Epithelial cell of prostate (primary cell): ENCODE measurements at regions not wholly inside any gene's neighbourhood (a gene's known extent, or its start where the extent isn't known, plus 50 kb on each side); places are given as distances from the start of the nearest gene placed in this dataset.

Experiments used
- DNase-seq: peaks from one replicate; pipeline ENCODE4 v3.0.0-alpha.2; 2011; ENCODE audit warnings: low read depth, low spot score
- H3K27ac ChIP-seq: fragments of 450-650 bp; 2 replicates; pipeline ENCODE4 v1.5.1; 2017; ENCODE audit warnings: mild to moderate bottlenecking

GRCh38 chr13:106433066-106433465 is 102.4 kb downstream of the EFNB2 start:
- DNase-seq: no peak
- peak overlapping the region; percentile 67 for H3K27ac ChIP-seq

DNA sequence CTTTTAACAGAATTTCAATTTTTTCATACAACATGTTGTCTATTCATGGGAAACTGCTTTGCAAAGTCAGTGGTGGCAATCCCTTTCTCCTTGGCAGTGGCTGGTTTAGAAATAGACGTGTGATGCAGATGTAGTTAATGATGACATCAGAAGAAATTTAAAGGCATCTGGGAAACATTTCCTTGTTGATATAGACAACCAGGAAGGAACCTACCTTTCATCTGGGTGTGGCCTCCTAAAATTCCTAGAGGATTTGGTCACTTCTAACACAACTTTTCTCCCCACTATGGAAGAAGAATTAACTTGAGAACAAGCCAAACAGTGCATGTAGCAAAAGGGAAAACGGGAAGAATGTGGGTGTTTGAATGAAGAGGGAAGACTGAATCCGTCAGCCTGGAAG is 102.8 kb downstream of the EFNB2 start:
- peak overlapping the region; percentile 67 for H3K27ac ChIP-seq
- DNase-seq: peak; percentile 39

- no peak overlapping the region for H3K27ac ChIP-seq
- DNase-seq: no peak
Observed at GRCh38 chr13:106426909-106427308, 108.6 kb downstream of the EFNB2 start.

- no peak for DNase-seq
- H3K27ac ChIP-seq: no peak overlapping the region
Observed at GRCh38 chr13:106425661-106426060, 109.8 kb downstream of the EFNB2 start.

DNA sequence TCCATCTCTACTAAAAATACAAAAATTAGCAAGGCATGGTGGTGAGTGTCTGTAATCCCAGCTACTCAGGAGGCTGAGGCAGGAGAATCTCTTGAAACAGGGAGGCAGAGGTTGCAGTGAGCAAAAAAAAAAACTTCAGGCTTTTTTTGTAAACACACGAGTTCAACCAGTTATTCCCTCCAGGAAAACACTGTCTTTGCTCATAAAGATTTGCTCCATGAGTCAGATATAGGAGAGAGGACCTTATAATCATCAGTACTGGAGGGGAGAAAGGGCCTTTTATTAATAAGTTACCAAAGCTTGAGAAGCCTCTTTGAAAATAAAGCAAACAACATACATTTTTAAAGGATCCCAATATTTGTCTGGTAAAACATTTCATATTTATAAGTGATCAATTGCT is 110.7 kb downstream of the EFNB2 start:
- no peak for DNase-seq
- H3K27ac ChIP-seq: no peak overlapping the region

GRCh38 chr13:106423530-106423929 is 111.9 kb downstream of the EFNB2 start:
- no peak for DNase-seq
- H3K27ac ChIP-seq: no peak overlapping the region

GRCh38 chr13:106418556-106418955 is 116.9 kb downstream of the EFNB2 start:
- no peak for DNase-seq
- no peak overlapping the region for H3K27ac ChIP-seq

- DNase-seq: no peak
- no peak overlapping the region for H3K27ac ChIP-seq
Observed at GRCh38 chr13:106417467-106418110, 117.9 kb downstream of the EFNB2 start.

DNA sequence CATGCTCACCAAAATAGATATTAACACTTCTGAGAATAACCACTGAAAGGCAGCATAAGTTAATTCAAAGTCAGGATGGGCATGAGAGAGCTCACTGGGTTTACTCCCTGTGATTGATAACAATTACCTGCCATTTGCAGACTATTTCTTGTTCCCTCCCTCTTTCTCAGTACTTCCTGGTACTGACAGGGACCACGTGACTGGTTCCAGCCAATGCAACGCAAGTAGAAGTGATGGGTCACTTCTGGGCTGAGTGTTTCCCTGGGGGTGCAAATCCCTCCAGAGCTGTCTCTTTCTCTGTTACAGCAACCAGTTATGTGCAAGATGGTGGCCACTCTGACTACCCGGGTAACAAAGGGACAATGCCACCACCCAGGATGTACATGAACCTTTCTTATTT is 118.8 kb downstream of the EFNB2 start:
- H3K27ac ChIP-seq: no peak overlapping the region
- DNase-seq: no peak

DNA sequence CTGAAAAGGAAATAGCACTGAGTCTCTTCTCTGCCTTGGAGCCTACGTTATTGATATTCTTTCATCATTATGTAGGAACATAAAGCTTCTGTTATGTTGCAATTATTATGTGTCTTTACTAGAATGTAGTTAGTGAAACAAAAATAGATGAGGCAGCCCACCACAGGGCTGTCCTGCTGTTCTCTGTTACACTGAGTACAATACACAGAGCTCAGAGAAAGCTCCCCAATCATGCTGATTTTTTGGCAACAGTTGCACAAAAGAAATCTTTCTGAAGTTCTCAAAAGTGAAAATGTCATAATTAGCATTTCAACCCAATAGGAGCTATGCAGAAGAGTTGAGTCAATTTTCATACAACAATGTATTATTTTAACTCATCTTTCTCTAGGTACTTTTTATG is 119.5 kb downstream of the EFNB2 start:
- DNase-seq: no peak
- H3K27ac ChIP-seq: no peak overlapping the region

- DNase-seq: no peak
- no peak overlapping the region for H3K27ac ChIP-seq
Observed at GRCh38 chr13:106415442-106415841, 120.0 kb downstream of the EFNB2 start.

DNA sequence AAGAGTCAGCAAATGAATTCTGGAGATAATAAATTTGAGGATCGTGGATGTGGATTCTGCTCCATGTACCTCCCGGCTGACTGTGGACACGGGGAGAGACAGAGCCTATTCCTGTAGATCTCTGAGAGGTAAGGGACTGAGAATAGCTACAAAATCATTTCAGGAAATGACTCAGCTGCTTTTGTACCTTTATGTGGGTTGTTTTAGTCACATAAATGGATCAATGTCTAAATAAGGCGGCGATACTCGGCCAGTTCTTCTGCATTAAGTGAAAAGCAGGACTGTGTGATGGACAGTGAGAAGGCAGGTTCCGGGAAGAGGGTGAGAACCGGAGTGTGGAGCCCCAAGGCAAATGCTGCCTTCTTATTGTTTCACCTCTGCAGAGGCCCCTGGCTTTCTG is 128.1 kb downstream of the EFNB2 start:
- DNase-seq: peak; percentile 10
- peak overlapping the region; percentile 3 for H3K27ac ChIP-seq

DNA sequence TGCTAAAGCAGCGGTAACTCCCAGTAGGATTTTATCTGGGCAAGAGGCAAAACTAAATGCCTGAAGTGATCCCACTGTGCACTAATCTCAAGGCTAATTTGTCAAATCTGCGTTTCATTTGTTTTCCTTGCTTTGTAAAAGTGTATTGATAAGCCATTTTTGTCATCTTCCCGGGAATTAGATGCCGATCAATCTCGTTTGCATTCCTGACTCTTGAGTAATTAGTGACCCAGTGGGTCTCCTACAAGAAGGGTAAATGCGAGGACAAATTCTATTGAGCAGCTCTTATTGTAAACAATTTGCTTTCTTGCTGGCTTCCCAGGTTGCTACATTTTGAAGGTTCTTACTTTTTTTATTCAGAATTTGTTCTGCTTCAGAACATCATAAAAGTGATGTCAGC is 129.7 kb downstream of the EFNB2 start:
- DNase-seq: no peak
- H3K27ac ChIP-seq: no peak overlapping the region

DNA sequence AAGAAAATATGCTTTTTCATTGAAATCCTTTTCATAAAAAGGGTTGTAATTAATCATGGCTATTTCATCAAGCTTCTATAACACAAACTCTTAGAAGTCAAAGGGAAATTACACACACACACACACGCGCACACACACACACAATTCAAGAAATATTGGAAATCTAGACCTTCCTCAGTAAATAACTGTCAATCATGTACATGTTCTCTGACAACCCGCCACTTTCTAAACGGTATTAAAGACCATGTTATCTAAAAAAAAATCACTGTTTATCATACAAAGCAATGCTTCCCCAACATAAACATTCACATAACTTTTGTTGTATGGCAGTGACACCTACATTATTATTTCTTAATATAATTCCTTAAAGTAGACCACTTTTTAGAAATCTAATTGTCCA is 132.2 kb downstream of the EFNB2 start:
- no peak for DNase-seq
- no peak overlapping the region for H3K27ac ChIP-seq

DNA sequence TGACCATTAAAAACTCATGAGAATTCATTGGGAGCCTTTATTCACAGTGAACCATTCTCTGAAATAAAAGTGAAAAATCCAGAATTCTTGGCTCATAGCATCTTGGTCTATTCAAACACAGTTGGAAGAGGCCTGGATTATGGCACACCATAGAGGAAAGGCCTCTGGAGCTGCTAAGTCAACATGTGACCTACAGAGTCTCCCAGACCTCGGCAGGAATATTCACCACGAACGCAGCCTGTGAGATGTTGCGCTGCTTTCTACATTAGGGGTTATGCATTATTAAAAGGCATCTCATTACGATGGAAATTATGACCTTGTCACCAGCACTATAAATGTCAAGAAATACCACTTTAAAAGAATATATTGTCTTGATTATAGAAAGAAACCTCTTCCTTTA is 132.6 kb downstream of the EFNB2 start:
- DNase-seq: no peak

DNA sequence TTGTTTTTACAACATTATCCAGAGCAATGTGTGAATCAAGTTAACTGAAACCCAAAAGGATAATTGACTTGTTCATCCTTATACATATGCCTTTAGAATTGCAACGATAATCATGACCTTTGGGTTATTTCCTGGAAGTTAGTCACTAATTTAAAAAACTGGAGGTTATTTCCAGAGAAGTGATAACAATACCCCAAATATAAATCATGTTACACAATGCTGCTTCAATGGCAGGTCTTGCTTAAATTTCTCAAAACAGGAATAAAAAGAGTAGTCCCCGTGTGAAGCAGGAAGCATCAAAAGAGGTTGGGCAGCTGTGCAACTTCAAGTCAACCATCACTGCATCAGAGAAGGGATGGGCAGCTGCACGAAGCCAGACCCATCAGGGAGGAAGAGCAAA is 134.4 kb downstream of the EFNB2 start:
- DNase-seq: no peak
- no peak overlapping the region for H3K27ac ChIP-seq

More for the DNA sequence above, 132.6 kb downstream of the EFNB2 start:
- H3K27ac ChIP-seq: no peak overlapping the region

DNA sequence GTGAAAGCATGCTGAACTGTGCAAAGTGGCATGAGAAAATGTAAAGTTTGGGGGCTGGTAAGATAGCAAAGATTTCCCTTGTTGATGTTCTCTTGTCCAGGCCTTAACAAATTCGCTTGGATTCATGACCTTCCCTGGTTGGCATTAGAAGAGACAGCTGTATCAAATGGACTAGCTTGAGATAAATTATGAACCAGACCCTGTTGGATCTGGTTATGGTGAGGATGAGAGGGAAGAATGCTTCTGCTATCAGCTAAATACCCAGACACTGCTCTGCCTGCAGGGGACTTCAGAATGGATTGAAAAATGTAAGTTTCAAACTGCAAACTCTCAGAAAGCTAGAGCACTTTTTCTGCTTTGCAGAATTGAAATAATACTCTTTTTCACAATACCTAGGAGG is 135.2 kb downstream of the EFNB2 start:
- no peak for DNase-seq
- H3K27ac ChIP-seq: no peak overlapping the region

GRCh38 chr13:106398289-106398688 is 137.2 kb downstream of the EFNB2 start:
- no peak for DNase-seq
- no peak overlapping the region for H3K27ac ChIP-seq

GRCh38 chr13:106393776-106394175 is 141.7 kb downstream of the EFNB2 start:
- H3K27ac ChIP-seq: peak overlapping the region; percentile 16
- DNase-seq: peak; percentile 84

GRCh38 chr13:106391681-106392080 is 143.8 kb downstream of the EFNB2 start:
- no peak for DNase-seq
- no peak overlapping the region for H3K27ac ChIP-seq

DNA sequence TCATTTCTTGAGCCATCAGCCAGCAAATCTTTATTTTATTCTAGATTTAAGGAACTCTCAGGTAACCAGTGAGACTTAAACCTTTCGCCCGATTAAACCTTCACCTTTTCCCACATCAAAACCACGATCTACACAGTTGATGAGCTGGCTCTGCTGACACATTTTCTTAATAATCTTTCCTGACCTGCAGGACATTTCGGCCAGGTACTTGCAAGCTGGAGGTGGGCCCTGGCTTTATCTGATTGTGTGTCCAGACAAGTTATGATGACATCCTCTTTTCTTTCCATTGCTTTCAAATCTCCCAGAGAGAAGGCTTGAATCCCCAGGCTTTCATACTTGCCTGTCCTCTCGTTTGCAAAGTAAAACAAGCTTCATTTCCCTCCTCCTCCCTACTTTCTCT is 144.2 kb downstream of the EFNB2 start:
- no peak overlapping the region for H3K27ac ChIP-seq
- DNase-seq: no peak

- no peak for DNase-seq
- no peak overlapping the region for H3K27ac ChIP-seq
Observed at GRCh38 chr13:106390367-106390766, 145.1 kb downstream of the EFNB2 start.

DNA sequence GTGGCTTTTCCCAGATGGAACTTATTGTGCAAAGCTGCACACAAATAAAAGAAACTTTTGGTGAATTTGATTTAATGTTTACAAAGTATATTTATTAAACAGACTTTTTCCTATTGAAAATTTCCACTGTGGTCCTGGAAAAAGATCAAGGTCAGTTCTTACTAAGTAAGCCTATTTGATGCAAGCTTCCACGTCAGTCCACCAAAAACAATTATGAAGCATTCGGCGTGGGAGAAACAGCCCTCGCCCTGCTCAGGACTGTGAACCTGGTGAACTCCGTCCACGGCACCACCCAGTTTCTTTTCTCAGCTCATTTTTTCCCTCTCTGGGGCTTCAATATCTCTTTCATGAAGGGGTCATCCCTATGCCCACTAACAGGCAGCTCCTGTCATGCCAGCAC is 149.8 kb downstream of the EFNB2 start:
- H3K27ac ChIP-seq: no peak overlapping the region
- no peak for DNase-seq
